Stomach smooth muscle (tissue), 2 donors: ENCODE measurements at regions not wholly inside any gene's neighbourhood (a gene's known extent, or its start where the extent isn't known, plus 50 kb on each side); places are given as distances from the start of the nearest gene placed in this dataset.
"Not testable (repeated sequence)": the region's sequence is repeated elsewhere in the genome, so short reads cannot be mapped to it uniquely, and the experiment has no call there.

ENCODE experiments used
- H3K27ac ChIP-seq: one replicate; pipeline ENCODE4 v1.7.0; 2013; ENCODE audit warnings: mild to moderate bottlenecking, low read length, inconsistent platforms
- H3K27me3 ChIP-seq, 2 donors: one replicate each; pipeline ENCODE4 v1.7.0; 2013; ENCODE audit warnings: low read length in 2 of 2; ENCODE audit not compliant: insufficient read depth in 2 of 2, control insufficient read depth in 1 of 2
- H3K36me3 ChIP-seq, 2 donors: one replicate each; pipeline ENCODE4 v1.7.0; 2013; ENCODE audit warnings: low read length in 2 of 2; ENCODE audit not compliant: control insufficient read depth in 2 of 2, insufficient read depth in 2 of 2
- H3K4me1 ChIP-seq: one replicate; pipeline ENCODE4 v1.7.0; 2013; ENCODE audit warnings: low read length; ENCODE audit not compliant: control insufficient read depth, insufficient read depth
- H3K4me3 ChIP-seq, 2 donors: one replicate each; pipeline ENCODE4 v1.7.0; 2013; ENCODE audit warnings: low read length in 2 of 2
- H3K9ac ChIP-seq, 2 donors: one replicate each; pipeline ENCODE4 v1.7.0; 2013; ENCODE audit warnings: low read length in 2 of 2, mild to moderate bottlenecking in 1 of 2
- H3K9me3 ChIP-seq, 2 donors: one replicate each; pipeline ENCODE4 v1.7.0; 2013; ENCODE audit warnings: low read length in 2 of 2; ENCODE audit not compliant: control insufficient read depth in 2 of 2
- donor health status: healthy.
- donor health status: Pancreatic carcinoma.

DNA sequence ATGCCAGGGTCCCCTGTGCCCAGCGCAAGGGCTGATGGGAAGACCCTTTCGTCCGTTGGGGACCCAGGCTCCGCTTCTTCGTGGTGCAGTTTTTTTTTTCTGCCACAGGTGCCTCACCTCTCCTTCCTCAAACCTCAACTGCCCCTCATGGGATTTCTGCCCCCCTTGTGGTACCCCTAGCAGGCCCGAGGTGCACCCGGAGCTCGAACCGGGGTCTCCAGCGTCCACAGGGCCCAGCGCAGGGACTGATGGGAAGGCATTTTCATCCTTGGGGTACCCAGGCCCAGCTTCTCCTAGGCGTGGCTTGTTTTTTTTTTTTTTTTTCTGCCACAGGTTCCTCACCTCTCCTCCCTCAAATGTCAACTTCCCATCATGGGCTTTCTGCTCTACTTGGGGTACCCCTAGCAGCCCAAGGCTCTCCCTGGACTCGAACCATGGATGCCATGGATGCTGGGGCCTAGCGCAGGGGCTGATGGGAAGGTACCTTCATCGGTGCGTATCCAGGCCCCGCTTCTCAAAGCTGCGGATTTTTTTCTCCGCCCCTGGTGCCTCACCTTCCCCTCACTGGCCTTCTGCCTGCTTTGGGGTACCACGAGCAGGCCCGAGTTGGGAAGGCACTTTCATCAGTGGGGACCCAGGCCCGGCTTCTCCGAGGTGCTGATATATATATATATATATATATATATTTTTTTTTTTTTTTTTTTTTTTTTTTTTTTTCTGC lies 531.6 kb downstream of the CWH43 start:
- not testable (repeated sequence) for H3K36me3 ChIP-seq, H3K9ac ChIP-seq, H3K27ac ChIP-seq, H3K4me3 ChIP-seq, H3K27me3 ChIP-seq, H3K4me1 ChIP-seq
- H3K9me3 ChIP-seq = peaks cover 0 to 23% of the 10 kb centered on the region in 2 donors

DNA sequence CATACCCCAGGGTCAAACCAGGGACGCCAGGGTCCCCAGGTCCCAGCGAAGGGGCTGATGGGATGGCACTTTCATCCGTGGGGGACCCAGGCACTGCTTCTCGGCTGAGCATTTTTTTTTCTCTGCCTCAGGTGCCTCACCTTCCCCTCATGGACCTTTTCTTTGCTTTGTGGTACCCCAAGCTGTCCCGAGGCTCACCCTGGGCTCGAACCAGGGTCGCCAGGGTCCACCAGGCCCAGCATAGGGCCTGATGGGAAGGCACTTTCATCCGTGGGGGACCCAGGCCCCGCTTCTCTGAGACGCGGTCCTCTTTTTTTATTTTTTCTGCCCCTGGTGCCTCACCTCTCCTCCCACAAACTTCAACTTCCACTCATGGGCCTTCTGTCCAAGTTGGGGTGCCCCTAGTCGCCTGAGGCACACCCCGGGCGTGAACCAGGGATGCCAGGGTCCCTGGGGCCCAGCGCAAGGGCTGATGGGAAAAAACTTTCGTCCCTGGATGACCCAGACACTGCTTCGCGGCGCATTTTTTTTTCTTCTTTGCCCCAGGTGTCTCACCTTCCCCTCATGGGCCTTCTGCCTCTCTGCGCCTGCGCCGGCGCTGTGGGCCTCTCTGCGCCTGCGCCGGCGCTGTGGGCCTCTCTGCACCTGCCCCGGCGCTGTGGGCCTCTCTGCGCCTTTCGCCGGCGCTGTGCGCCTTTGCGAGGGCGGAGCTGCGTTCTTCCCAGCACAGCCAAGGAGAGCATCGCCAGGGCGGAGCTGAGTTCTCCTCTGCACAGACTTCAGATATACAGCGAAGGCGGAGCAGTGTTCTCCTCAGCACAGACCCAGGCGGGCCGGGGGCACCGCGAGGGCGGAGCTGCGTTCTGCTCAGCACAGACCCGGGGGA lies 533.3 kb downstream of the CWH43 start:
- not testable (repeated sequence) for H3K4me3 ChIP-seq, H3K27me3 ChIP-seq, H3K9me3 ChIP-seq, H3K4me1 ChIP-seq, H3K36me3 ChIP-seq, H3K9ac ChIP-seq, H3K27ac ChIP-seq

DNA sequence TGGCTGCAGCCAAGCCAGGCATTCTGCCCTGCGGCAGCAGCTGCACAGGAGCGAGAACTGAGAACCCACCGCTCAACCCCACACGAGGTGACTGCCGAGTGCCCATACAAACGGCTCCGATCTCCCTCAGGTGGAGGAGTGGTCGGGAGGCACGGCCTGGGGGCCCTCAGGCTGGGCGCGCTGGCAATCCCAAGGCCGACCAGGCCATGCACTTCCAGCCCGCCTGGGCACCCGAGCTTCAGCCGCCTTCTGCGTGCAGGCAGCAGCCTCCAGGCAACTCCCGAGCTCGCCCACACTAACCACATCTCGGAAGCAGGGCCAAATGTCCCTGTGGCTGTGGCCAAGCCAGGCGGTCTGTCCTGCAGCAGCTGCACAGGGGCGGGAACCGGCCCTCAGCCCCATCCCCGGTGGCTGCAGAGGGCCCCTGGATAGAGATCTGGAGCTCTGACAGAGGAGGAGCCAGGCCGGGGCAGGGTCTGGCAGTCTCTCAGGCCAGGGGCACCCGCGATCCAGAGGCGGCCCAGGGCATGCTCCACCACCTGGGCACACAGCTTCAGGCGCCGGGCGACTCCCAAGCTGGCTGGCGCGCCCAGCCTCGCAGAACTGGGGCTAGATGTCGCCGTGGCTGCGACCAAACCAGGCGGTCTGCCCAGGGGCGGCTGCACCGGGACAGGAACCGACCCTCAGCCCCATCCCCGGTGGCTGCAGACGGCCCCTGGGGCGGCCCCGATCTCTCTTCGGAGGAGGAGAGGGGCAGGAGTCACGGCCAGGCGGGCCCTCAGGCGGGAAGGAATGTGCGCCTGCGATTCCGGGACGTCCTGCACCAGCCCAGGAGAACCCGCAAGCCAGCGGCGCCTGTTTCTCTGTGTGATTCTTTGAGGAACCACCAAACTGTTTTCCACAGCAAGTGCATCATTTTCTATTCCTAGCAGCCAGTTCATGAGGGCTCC lies 538.0 kb downstream of the CWH43 start:
- H3K9me3 ChIP-seq, H3K4me1 ChIP-seq, H3K27me3 ChIP-seq, H3K27ac ChIP-seq, H3K9ac ChIP-seq, H3K4me3 ChIP-seq, H3K36me3 ChIP-seq: not testable (repeated sequence)

DNA sequence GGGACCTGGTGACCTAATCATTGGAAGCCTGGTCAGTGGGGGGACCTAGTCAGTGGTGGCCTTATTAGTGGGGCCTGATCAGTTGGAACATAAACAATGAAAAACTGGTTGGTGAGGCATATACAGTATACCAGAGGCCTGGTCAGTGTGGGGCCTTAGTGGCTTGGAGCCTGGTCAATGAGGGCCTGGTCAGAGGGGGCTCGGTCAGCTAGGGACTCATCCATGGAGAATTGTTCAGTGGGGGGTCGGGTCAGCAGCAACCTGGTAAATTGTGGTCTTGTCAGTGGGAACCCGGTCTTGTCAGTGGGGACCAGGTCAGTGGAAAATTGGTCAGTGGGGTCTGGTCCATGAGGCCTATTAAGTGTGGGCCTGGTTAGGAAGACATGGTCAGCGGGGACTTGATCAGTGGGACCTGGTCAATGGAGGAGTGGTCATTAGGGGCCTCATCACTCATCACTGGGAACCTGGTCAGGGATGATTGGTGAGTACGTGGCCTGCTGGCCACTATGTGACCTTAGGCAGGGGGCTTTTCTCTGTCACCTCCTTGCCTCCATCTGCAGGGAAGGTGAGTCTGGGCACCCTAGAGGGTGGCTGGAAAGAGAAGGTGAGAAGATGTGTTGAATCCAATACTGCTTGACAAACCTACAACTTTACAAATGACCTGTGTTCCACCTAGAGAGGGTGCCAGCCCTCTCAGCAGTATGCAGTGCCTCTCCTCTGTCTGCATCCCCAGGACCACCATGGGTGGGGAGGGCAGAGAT lies 573.0 kb downstream of the CWH43 start:
- not testable (repeated sequence) for H3K4me1 ChIP-seq, H3K9me3 ChIP-seq, H3K27me3 ChIP-seq

DNA sequence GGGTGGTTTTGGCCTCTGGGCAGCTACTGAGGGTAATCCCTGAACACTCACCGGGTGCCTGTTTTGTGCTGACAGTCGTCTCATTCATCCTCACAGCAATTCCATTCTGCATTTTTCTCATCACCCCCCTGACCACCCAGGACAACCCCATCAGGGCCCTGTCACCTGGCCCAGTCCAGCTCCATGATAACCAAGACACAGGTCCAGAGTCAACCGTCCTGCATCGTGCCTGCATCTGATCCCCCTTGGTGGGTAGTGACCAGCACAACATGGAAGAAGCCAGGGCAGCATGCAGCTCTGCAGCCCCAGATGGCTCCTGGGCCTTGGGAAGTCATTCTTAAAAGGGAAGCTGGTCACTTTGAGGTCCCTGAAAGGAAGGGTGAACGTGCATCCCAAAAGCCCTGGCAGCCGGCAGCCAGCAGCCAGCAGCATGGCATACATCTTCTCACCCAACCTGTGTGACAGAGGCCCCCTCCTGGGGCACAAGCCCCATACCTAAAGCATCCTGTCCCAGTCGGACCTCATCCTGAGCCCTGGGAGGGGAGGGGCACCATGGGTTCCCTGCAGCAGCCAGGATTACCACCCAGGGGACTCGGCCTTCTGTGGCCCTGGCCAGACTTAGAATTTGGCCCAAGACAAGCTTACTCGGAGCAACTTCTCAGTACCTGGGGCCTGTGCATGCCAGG lies 574.2 kb downstream of the CWH43 start:
- H3K27ac ChIP-seq, H3K4me3 ChIP-seq, H3K4me1 ChIP-seq, H3K36me3 ChIP-seq, H3K9me3 ChIP-seq, H3K9ac ChIP-seq, H3K27me3 ChIP-seq: not testable (repeated sequence)

More for the DNA sequence above, 573.0 kb downstream of the CWH43 start:
- H3K27ac ChIP-seq, H3K4me3 ChIP-seq, H3K9ac ChIP-seq, H3K36me3 ChIP-seq: not testable (repeated sequence)

DNA sequence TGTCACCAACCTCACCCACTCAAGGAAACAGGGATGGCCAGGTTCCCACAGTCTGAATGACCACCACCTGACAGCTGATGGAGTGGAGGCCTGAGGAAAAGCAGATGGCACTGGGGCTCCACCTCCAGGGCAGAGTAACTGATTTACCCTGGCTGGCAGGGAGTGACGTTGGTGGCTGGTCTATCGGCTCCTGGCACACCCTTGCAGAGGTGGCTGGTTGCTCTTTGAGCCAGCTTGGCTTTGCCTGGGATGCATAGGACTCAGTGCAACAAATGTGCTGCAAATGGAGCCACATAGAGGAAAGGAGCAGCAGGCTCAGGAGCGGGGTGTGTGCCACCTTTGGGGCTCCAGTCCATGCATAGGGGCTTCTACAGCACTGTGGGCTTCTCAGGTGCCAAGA lies 574.8 kb downstream of the CWH43 start:
- not testable (repeated sequence) for H3K27ac ChIP-seq, H3K9ac ChIP-seq, H3K36me3 ChIP-seq, H3K4me1 ChIP-seq, H3K27me3 ChIP-seq, H3K9me3 ChIP-seq, H3K4me3 ChIP-seq

DNA sequence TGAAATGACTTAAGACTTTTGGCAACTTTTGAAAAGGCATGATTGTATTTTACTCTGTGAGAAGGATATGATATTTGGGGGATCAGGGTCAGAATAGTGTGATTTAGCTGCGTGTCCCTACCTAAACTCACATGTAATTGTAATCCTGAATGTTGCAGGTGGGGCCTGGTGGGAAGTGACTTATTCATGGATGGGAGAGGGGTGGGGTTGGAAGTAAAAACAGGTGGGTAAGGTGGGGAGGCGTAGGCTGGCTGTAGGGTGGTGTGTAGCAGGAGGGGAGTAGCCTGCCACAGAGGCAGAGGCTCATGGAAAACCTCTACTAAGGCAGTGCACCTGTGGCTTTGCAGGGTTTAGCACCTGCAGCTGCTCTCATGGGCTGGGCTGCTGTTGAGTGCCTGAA lies 584.2 kb downstream of the CWH43 start:
- H3K36me3 ChIP-seq, H3K27me3 ChIP-seq, H3K9ac ChIP-seq, H3K9me3 ChIP-seq, H3K4me3 ChIP-seq, H3K4me1 ChIP-seq, H3K27ac ChIP-seq: not testable (repeated sequence)

DNA sequence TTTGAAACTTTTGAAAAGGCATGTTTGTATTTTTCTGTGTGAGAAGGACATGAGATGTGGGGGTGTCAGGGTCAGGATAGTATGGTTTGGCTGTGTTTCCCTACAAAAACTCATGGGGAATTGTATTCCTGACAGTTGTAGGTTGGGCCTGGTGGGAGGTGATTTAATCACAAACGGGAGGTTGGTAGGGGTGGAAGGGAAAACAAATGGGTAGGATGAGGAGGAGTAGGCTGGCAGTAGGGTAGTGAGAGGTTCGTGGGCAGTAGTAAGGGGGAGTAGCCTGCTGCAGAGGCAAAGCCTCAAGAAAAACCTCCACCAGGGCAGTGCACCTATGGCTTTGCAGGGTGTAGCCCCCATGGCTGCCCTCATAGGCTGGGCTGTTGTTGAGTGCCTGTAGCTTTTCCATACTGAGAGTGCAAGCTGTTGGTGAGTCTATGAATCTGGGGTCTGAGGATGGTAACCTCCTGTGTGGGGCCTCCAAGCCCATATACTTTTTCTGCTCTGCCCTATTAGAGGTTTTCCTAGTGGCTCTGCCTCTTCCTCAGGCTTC lies 587.7 kb downstream of the CWH43 start:
- not testable (repeated sequence) for H3K4me1 ChIP-seq, H3K27ac ChIP-seq, H3K27me3 ChIP-seq, H3K9me3 ChIP-seq, H3K36me3 ChIP-seq, H3K9ac ChIP-seq, H3K4me3 ChIP-seq

DNA sequence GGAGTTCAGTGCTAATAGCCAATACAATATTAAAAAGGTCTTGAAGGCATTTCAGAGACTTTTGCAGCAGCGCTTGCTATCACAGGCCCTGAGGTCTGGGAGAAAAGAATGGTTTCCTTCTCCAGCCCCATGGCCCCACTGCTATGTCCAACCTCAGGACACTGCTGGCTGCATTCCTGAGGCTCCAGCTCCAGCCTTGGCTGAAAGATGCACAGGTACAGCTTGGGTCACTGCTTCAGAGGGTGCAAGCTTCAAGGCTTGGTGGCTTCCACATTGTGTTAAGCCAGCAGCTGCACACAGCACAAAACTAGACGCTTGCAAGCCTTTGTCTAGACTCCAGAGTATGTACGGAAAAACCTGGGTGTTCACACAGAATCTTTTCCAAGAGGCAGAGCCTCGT lies 589.2 kb downstream of the CWH43 start:
- not testable (repeated sequence) for H3K36me3 ChIP-seq, H3K27me3 ChIP-seq, H3K27ac ChIP-seq, H3K4me1 ChIP-seq, H3K9ac ChIP-seq, H3K9me3 ChIP-seq, H3K4me3 ChIP-seq
